ENCODE measurements at regions not wholly inside any gene's neighbourhood (a gene's known extent, or its start where the extent isn't known, plus 50 kb on each side); places are given as distances from the start of the nearest gene placed in this dataset.

GRCh38 chr6:169846286-169847056, 95.0 kb downstream of the ERMARD start:
- no peak for DNase-seq

DNA sequence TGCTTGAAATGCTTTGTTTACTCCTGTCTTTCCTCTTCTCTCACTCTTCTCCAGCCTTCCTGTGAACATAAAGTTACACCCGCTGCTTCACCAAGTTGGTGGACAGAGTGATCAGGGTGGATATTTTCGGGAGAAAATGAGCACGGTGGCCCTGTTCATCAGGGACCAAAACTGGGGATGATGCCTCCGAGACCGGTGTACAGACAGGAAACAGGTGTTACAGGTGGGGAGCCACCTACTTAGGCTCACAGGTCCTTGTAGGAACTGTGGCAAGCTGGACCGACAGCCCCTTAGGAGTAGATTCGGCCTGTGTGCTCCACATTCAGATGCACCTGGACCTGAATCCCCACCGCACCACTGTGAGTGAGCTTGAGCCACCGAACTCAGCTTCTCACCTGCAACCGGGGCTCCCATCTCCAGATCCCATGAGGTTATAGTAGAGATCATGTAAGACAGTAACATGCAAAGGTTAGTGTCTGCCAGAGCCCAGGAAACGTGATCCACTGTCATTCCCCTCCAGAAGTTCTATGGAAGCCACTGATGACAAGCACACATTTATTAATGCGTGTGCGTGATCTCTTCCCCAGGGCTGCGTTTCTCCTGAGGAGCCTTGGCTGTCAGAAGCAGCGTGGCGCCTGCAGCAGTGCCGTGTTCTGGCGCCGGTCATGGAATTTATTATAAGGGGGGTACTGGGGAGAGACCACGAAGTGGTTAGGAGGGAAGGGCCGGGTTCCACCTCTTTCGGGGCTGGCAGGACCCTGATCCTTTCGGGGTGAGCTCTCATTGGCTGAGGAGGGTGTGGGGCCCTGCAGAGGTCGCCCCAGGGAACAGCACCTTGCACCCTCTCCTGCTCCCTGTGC, 94.2 kb downstream of the ERMARD start:
- no peak for DNase-seq

DNA sequence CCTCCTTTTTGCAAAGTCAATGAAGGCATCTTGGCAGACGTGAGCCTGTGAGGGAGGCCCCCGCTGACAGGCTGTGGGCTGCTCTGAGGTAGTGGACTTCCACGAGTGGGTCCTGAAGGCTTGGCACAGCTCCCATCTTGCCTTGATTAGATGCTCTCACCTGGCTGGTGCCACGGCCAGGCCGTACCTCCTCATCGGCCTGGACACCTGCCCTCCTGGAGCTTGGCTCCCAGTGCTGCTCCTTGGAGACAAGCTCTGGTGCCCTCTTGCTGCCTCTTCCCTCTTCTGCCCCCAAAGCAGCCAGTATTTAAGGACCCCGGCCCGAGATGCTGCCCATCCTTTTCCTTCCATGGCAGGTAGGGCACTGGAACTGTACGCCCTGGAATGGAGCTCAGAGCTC, 93.5 kb downstream of the ERMARD start:
- DNase-seq = no peak

- DNase-seq = no peak
Measured at GRCh38 chr6:169843991-169844390, 92.6 kb downstream of the ERMARD start.

- DNase-seq = no peak
Measured at GRCh38 chr6:169843110-169843509, 91.7 kb downstream of the ERMARD start.

DNA sequence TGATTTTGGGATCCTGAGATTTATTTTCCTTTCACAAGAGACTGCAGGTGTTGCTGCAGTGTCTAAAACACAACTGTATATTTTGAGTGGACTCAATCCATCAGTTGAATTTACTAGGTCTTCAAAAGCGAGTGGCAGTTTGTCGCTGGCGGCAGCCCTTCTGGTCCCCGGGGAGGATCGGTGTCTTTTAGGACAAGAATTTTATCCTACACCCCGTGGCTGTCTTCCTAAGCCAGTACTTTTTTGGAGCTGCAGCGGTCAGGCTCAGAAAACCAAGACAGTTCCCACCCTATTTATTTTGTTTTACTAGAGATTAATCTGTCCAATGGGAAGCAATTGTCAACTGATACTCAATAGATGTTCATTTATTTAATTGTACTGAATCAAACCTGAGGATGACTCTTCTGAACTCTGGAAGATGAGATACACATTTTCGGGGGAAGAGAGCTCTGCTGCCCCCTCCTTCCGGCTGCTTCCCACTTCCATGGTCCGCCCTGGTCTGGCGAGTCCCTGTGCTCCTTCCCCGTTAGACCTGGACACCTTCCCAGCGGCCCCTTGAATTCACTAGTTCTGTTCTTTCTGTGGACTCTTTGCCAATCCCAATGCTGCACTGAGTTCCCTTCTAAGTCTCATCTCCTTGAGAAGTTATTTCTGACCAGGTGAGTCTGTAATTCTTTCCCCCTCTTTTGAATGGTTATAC, 90.6 kb downstream of the ERMARD start:
- no peak for DNase-seq

GRCh38 chr6:169841251-169841650, 89.8 kb downstream of the ERMARD start:
- DNase-seq = no peak

DNA sequence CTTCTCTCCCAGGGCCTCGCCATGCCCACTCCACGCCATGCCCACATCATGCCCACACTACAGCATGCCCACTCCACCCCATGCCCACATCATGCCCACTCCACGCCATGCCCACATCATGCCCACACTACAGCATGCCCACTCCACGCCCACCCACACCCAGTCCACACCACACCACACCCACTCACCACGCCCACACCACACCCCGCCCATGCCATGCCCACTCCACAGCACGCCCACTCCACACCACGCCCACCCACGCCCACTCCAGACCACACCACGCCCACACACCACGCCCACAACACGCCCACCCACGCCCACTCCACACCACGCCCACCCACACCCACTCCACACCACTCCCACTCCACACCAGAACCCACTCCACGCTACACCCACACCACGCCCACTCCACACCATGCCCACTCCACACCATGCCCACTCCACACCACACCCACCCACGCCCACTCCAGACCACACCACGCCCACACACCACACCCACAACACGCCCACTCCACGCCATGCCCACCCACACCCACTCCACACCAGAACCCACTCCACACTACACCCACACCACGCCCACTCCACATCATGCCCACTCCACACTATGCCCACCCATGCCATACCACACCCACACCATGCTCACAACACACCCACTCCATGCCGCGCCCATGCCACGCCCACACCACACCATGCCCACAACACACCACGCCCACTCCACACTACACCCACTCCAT, 88.6 kb downstream of the ERMARD start:
- no peak for DNase-seq

DNA sequence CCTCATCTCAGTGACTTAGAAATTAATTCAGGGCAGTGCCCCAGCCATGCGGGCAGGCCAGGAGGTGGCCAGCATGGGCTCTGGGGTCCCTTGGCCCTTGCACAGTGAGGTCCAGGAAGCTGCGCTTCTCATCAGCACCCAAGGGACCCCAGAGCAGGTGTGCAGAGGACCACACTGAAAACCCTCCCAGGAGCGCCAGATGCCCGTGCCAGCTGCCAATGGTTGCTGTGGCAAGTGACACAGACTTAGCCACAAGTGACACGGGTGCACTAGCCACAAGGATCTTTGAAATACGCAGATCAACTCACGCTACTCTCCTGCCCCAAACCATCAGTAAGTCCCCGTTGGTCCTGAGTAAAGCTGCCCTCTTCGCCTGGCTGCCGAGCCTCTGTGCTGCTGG, 88.1 kb downstream of the ERMARD start:
- no peak for DNase-seq

- DNase-seq = no peak
Measured at GRCh38 chr6:169839029-169839481, 87.6 kb downstream of the ERMARD start.

GRCh38 chr6:169838346-169839028, 87.1 kb downstream of the ERMARD start:
- peak in 1 of 14 donors; percentile 14 for DNase-seq

DNA sequence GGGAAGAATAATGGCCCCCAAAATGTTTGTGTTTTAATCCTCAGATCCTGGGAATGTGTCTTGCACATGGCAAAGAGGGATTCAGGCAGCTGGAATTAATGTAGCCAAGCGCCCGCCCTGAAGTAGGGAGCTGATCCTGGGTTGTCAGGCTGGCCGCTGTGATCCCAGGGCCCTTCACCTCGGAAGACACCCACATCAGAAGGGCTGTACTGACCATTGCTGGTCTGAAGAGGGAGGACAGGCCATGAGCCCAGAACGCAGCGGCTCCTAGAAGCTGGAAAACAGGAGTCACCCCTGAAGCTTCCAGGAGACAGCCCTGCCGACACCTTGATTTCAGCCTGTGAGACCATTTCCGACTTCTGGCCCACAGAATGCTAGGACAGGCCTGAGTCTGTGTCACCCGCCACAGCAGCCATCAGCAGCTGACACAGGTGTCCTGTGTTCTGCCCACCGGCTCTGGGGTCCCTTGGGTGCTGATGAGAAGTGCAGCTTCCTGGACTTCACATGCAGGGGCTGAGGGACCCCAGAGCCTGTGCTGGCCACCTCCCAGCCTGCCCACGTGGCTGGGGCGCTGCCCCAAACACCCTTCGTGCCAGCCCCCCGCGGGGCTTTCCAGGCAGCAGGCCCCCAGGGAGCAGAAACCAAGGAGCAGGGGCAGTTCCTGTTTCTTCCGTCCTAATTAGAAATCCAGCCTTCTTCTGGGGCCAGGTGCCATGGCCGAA, 86.3 kb downstream of the ERMARD start:
- no peak for DNase-seq

DNA sequence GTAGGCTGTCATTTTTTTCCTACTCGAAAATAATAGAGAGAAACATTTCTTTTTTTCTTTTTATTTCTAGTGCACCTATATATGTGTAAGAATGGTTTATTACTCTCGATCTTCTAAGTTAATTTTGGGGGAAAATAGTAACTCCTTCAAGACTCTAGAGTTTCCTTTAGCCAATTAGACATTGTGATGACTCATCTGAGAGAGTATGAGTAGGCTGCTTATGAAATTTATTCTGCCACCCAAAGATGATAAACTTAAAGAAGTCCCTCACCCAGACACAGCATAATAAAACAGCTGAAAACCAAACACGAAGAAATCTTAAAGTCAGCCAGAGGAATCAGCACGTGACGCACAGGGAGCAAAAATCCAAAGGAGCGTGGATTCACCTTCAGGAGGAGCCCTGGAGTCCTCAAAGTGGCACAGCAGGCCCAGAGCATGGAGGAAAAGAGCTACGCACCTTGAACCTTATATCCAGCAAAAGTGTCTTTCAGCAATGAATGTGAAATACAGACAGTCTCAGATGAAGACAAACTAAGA, 81.9 kb downstream of the ERMARD start:
- DNase-seq = no peak

DNA sequence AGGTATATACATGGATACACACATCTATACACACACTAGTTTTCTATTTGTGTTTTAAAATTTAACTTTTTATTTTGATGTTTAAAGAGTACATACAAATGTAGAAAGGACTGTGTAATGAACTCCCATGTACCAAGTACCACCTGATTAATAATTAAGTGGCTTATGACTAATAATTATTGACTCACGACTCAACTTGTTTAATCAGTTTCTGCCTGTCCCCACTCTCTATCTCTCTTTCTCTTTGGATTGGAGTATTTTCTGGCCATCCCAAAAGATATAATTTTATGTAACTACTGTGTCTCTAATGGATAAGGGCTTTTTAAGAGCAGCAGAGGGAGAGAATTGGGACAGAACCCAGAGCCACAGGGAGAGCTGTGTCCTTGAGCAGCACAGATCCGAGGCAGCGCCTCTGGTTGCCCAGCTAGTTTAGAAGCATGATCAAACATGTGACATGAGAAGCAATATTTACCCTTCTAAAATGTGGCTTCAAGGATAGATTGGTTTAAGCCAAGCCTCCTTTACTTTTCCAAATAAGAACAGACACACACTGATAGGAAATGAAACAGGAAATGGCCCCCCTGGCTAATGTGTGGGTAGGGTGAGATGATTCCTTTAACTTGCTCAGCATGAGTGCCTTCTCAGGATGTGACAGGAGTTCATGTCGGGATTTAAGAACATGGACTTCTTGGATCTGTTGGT, 81.0 kb downstream of the ERMARD start:
- DNase-seq = no peak

DNA sequence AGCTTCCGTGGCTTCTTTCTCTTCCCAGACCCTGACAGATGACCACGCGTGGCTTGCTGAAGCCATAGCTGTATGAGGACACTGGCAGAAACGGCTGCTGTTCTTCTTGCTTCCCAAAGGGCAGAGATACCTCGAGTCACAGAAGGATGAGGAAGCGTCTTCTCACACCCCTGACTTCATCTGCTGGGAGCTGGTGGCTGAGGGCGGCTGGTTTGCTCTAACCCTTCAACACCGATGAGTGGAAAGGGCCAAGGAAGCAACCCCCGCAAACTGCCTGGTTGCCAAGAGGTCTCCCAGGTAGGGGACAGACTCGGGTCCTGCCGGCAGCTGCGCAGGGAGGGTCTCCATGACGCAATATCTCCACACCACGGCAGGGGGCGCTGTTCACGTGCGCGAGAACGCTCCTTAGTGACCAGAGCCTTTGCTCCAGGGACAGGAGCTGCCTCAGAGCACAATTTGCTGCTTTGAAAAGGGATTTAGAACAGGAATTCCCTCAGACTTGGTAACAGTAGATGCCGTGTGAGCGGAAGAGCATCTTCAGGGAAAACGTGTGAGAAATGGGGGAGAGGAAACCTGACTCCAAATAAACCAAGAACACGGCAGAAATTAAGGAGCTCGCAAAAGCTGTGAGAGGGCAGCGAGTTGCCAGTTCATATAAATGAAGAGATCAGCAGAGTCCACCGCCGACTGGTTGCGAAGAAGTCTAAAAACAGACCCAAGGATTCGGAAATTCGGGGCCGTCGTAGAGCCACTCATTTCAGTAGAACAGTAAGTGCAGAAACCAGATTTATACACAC, 80.2 kb downstream of the ERMARD start:
- DNase-seq = peak in 13 of 14 donors; percentile 7 to 83 (median 48)

Measured in C1 segment of cervical spinal cord (tissue), 14 donors.